Right lobe of liver (tissue), 6 donors: ENCODE measurements at regions not wholly inside any gene's neighbourhood (a gene's known extent, or its start where the extent isn't known, plus 50 kb on each side); places are given as distances from the start of the nearest gene placed in this dataset.
A peak's percentile ranks its signal among the peaks of the same experiment; 100 is the strongest.

ENCODE experiments used
- ATAC-seq, 4 donors: fragments of 200-7000 bp; cut with Tn5 transposase; one replicate each; pipeline ENCODE4 v1.9.1; 2020; ENCODE audit warnings: mild to moderate bottlenecking in 4 of 4, moderate library complexity in 4 of 4
- DNase-seq, 3 donors: peaks; one replicate each; pipeline ENCODE4 v3.0.0-alpha.2; 2020
- H3K27ac ChIP-seq, 3 donors: fragments of 200-600 bp; one replicate each; pipeline ENCODE4 v1.8.0; 2022
- H3K27me3 ChIP-seq, 2 donors: fragments of 200-600 bp; one replicate each; pipeline ENCODE4 v1.8.0; 2022
- H3K36me3 ChIP-seq, 4 donors: fragments of 200-600 bp; sonication (generic) in 1 of 4; one replicate each; pipeline versions ENCODE4 v1.5.1 to v1.8.0; 2017 to 2022; ENCODE audit warnings: control low read depth in 1 of 4
- H3K4me1 ChIP-seq, 4 donors: fragments of 200-600 bp; sonication (generic) in 1 of 4; one replicate each; pipeline versions ENCODE4 v1.5.1 to v1.8.0; 2017 to 2022; ENCODE audit warnings: control low read depth in 1 of 4
- H3K4me3 ChIP-seq, 3 donors: fragments of 200-600 bp; one replicate each; pipeline ENCODE4 v1.8.0; 2022
- H3K9me3 ChIP-seq, 4 donors: fragments of 200-600 bp; sonication (generic) in 1 of 4; one replicate each; pipeline versions ENCODE4 v1.5.1 to v1.8.0; 2017 to 2022; ENCODE audit warnings: control low read depth in 1 of 4
- POLR2A ChIP-seq: fragments of 450-650 bp; IDR thresholded peaks from one replicate; pipeline ENCODE4 v1.6.1; 2017; ENCODE audit warnings: antibody characterized with exemption, mild to moderate bottlenecking
- WGBS: methylation state at CpG from one replicate; pipeline ENCODE4 v1.1.6; 2018; ENCODE audit warnings: low coverage, low lambda C conversion rate; ENCODE audit not compliant: insufficient coverage; ENCODE audit errors: missing lambda C conversion rate; 5-methylcytosine and 5-hydroxymethylcytosine counted together
- intact Hi-C, 2 donors: fragments of 100-400 bp; cut with DNase I; formaldehyde crosslinking; loops; one replicate each; pipeline versions ENCODE4 v1.11.2 to v1.14.1; 2022
- TF ChIP-seq, protein P1 (sequence below), 4 donors: fragments of 200-600 bp in 3 of 4; fragments of 450-650 bp in 1 of 4; IDR thresholded peaks; one replicate each; pipeline versions ENCODE4 v1.5.1 to v1.8.0; 2016 to 2022; ENCODE audit warnings: antibody characterized with exemption in 4 of 4, mild to moderate bottlenecking in 2 of 4
- donor health status: DM: no; HTN: yes; CAD: no.
- donor health status: DM: no; HTN: no; CAD: no.
- donor health status: DM: no; HTN: no; CAD: no.
- donor health status: DM: no; HTN: yes; CAD: no.
- donor health status: DM: no; HTN: yes; CAD: no.

DNA sequence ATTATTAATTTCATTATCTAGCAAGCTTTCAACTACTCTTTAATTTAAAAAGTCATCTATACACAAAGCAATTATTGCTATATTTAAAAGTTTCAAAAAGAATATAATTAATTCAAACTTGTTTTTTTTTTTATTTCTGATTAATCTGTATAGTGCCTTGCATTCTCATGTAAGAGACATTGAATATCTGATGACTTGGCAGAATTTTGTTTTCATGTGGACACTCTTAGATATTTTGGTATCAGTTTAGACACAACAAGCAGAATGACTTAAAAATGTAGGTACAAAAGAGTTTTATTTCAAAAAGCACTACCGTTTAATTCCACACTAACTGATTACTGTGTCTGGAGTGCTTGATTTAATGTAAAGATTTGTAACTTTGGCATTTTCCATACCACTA, 1129.6 kb downstream of the PDHA2 start:
- H3K27me3 ChIP-seq: no peaks in the 10 kb centered on the region
- no peak overlapping the region for H3K4me3 ChIP-seq
- ATAC-seq: no peak
- intact Hi-C loops: no loop called here
- H3K4me1 ChIP-seq: no peaks in the 10 kb centered on the region
- H3K27ac ChIP-seq: no peak overlapping the region
- no peaks in the 10 kb centered on the region for H3K36me3 ChIP-seq
- no peak for DNase-seq
- 50% methylated on average over 1 of the region's 1 CpG for WGBS
- H3K9me3 ChIP-seq: no peaks in the 10 kb centered on the region
- TF ChIP-seq, protein P1, sequence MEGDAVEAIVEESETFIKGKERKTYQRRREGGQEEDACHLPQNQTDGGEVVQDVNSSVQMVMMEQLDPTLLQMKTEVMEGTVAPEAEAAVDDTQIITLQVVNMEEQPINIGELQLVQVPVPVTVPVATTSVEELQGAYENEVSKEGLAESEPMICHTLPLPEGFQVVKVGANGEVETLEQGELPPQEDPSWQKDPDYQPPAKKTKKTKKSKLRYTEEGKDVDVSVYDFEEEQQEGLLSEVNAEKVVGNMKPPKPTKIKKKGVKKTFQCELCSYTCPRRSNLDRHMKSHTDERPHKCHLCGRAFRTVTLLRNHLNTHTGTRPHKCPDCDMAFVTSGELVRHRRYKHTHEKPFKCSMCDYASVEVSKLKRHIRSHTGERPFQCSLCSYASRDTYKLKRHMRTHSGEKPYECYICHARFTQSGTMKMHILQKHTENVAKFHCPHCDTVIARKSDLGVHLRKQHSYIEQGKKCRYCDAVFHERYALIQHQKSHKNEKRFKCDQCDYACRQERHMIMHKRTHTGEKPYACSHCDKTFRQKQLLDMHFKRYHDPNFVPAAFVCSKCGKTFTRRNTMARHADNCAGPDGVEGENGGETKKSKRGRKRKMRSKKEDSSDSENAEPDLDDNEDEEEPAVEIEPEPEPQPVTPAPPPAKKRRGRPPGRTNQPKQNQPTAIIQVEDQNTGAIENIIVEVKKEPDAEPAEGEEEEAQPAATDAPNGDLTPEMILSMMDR (IDR thresholded peaks at IDR 0.05): no peak
- TF ChIP-seq POLR2A: no peak

DNA sequence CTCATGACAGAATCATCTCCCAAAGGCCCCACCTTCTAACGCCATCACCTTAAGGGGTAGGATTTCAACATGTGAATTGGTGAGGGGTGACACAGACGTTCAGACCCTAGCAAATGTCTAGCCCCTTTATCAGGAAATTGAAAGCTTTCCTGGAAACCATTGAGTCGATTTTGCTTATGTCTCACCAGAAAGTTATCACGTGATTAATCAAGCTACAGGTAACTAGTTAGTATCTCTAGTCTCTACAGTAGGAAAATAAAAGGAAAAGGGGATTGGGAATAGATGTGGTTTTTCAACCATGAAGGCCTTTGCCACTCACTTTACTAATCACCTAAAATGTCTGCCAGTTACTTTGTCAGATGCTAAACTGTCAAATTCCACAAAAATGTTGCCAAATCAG, 1133.0 kb downstream of the PDHA2 start:
- H3K4me3 ChIP-seq: no peak overlapping the region
- 48% methylated on average over 4 of the region's 4 CpGs for WGBS
- H3K4me1 ChIP-seq: no peaks in the 10 kb centered on the region
- DNase-seq: no peak
- no peak overlapping the region for H3K27ac ChIP-seq
- ATAC-seq: no peak
- TF ChIP-seq POLR2A: no peak
- TF ChIP-seq, protein P1 (IDR thresholded peaks at IDR 0.05): no peak
- H3K36me3 ChIP-seq: no peaks in the 10 kb centered on the region
- no peaks in the 10 kb centered on the region for H3K27me3 ChIP-seq
- intact Hi-C loops: no loop called here
- H3K9me3 ChIP-seq: no peaks in the 10 kb centered on the region

DNA sequence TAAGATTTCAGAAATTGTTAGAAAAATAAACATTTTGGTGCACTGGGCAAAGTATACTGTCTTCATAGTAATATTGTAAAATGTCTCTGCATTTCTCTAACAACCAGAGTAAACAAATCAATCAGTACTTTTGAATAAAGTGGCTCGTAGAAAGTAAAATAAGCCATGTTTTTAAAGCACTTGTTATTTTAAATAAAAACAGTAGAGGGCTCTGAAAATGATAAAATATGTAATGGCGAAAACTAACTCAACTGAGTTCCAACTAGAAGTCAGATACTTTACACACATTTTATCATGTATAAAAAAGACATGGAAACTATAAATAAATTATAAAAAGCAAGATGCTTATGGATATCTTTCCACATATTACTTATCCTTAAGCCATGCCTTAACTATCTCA, 1134.4 kb downstream of the PDHA2 start:
- Histone ChIP-seq H3K27me3 (no peaks in the 10 kb centered on the region), H3K27ac (no peak overlapping the region), H3K4me1 (no peaks in the 10 kb centered on the region), H3K36me3 (no peaks in the 10 kb centered on the region), H3K4me3 (no peak overlapping the region), H3K9me3 (no peaks in the 10 kb centered on the region)
- no peak for ATAC-seq
- DNase-seq: no peak
- 22% methylated on average over 2 of the region's 2 CpGs for WGBS
- TF ChIP-seq, protein P1 (IDR thresholded peaks at IDR 0.05): peak in 1 of 4 donors; percentile 8
- no peak for TF ChIP-seq POLR2A
- intact Hi-C loops: no loop called here

DNA sequence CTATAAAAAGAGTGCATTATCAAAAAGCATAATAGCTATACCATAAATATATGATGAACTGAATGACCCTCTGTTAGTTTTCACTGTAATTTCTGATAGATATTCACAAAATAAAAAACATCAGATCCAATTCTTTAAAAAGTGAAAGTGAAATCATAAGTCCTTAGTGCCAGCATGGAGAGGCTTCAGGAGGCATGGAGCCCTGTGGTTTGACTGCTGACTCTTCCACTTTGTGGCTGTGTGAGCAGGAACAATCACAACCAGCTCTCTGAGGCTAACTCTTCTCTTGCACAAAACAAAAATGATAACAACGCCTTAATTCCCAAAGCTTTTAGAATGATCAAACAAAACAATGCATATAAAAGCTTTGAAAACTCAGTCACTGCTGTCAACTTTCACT, 1143.9 kb downstream of the PDHA2 start:
- intact Hi-C loops: no loop called here
- H3K4me1 ChIP-seq: no peaks in the 10 kb centered on the region
- H3K4me3 ChIP-seq: no peak overlapping the region
- no peak overlapping the region for H3K27ac ChIP-seq
- no peaks in the 10 kb centered on the region for H3K36me3 ChIP-seq
- TF ChIP-seq, protein P1 (IDR thresholded peaks at IDR 0.05): no peak
- TF ChIP-seq POLR2A: no peak
- DNase-seq: no peak
- peak; percentile 64 to 71 (median 68) for ATAC-seq
- H3K27me3 ChIP-seq: no peaks in the 10 kb centered on the region
- H3K9me3 ChIP-seq: no peaks in the 10 kb centered on the region
- 38% methylated on average over 1 of the region's 1 CpG for WGBS

DNA sequence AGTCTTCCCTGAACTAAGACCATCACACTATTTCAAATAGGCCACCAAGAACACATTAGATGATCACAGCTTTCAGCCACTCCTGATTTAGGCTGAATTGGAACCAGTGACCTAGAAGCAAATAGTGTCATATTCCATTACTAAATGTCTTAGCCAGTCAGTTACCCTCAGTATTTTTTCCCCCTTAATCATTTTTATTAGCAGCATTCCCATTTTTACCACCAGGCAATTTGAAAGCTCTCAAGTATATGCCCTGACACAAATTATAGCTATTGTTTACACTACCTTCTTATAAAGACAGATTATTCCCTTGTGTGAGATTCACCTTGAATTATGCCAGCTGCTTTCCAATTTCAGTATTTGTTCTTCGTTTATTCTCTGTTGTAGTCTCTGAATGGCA, 1146.9 kb downstream of the PDHA2 start:
- intact Hi-C loops: no loop called here
- Histone ChIP-seq H3K27ac (no peak overlapping the region), H3K4me1 (no peaks in the 10 kb centered on the region)

More for the DNA sequence above, 1146.9 kb downstream of the PDHA2 start:
- no peak overlapping the region for H3K4me3 ChIP-seq
- H3K27me3 ChIP-seq: no peaks in the 10 kb centered on the region
- ATAC-seq: no peak
- no peak for DNase-seq
- TF ChIP-seq, protein P1 (IDR thresholded peaks at IDR 0.05): no peak
- TF ChIP-seq POLR2A: no peak
- H3K36me3 ChIP-seq: no peaks in the 10 kb centered on the region
- H3K9me3 ChIP-seq: no peaks in the 10 kb centered on the region
- WGBS: 57% methylated on average over 1 of the region's 1 CpG
